GM08714 (cell line): ENCODE measurements at regions not wholly inside any gene's neighbourhood (a gene's known extent, or its start where the extent isn't known, plus 50 kb on each side); places are given as distances from the start of the nearest gene placed in this dataset.
"Not testable (repeated sequence)": the region's sequence is repeated elsewhere in the genome, so short reads cannot be mapped to it uniquely, and the experiment has no call there.

Experiments
- H3K4me3 ChIP-seq: fragments of 200-500 bp; sonication (Bioruptor generic); 2 replicates; pipeline ENCODE4 v1.5.1; 2014; ENCODE audit warnings: mild to moderate bottlenecking, low read length, inconsistent platforms
- ZNF274 ChIP-seq: IDR thresholded peaks from 2 replicates; pipeline ENCODE4 v1.6.1; 2012; ENCODE audit warnings: mild to moderate bottlenecking, low read depth, low read length

DNA sequence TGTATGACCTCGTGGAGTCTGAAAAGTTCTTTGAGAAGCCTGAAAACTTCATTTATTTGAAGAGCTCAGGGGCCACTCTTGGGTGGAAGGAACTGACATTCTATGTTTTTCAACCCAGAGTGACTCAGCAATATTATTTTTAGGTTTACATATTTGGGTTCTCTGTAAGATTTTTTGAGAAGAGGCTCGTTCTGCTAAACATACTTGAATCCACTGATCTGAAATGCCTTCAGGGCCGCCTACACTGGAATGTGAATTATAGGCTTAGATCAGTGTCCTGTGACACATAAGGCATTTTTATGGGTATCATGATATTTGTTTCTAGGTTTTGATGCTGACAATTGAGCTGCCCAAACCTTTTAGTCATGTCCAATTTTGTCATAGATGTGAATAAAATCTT, 86.2 kb downstream of the PSAT1 start:
- no peak overlapping the region for H3K4me3 ChIP-seq
- TF ChIP-seq ZNF274 = no peak

DNA sequence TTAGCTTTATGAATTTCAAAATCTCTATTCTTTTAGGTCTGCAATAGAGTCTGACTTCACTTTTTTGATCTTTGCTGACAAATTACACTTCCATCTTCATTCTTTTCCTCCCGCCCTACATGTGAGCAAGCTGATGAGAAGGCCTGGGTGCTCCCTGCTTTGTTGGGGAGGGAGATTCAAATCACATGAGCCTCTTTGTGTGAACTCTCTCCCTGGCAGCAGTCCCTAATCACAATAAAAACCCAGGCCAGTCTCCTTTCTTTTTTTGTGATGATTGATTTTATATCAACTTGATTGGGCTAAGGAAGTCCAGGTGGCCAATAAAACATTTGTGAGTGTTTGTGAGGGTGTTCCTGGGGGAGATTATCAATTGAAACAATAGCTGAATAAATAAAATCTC, 89.4 kb downstream of the PSAT1 start:
- no peak overlapping the region for H3K4me3 ChIP-seq
- no peak for TF ChIP-seq ZNF274

DNA sequence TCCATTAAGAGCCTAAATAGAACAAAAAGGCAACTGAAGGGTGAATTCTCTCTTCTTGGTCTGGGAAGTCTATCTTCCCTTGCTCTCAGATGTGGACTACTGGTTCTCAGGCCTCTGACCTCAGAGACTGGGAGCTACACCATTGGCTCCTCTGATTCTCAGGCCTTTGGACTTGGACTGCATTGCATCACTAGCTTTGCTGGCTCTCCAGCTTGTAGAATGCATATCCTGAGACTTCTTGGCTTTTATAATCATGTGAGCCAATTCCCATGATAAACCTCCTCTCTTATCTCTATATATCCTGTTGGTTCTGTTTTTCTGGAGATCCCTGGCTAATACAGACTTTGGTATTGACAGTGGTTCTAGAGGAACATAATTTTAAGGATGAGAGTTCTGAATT, 89.8 kb downstream of the PSAT1 start:
- no peak for TF ChIP-seq ZNF274
- H3K4me3 ChIP-seq = no peak overlapping the region

DNA sequence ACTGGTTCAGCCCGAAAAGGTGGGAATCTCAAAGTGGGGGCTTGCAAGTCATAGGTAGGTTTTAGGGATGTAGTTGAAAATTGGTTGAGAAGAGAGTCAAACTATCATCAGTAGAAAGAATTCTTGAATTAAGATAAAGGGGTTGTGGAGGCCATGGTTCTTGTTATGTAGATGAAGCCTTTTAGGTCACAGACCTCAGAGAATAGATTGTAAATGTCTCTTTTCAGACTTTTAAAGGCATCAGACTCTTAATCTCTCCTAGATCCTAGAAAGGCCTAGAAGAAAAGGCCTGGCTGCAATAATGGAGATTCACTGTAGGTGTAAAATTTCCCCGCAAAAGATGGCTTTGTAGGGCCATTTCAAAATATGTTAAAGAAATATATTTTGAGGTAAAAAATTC, 96.4 kb downstream of the PSAT1 start:
- TF ChIP-seq ZNF274 = no peak
- H3K4me3 ChIP-seq = no peak overlapping the region

DNA sequence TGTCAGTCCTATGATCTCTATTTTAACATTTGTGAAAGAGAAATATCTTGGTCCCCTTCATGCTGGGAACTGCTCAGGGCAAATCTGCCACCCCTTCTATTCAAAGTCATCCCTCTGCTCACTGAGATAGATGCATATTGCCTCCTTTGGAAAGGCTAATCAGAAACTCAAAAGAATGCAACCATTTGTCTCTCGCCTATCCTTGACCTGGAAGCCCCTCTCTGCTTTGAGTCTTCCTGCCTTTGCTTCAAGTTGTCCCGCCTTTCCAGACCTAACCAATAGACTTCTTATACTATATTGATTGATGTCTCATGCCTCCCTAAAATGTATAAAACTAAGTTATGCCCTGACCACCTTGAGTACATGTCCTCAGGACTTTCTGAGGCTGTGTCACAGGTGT, 97.0 kb downstream of the PSAT1 start:
- H3K4me3 ChIP-seq = no peak overlapping the region
- no peak for TF ChIP-seq ZNF274

- TF ChIP-seq ZNF274 = no peak
- H3K4me3 ChIP-seq = no peak overlapping the region
Observed at GRCh38 chr9:78396087-78396486, 99.2 kb downstream of the PSAT1 start.

- no peak for TF ChIP-seq ZNF274
- no peak overlapping the region for H3K4me3 ChIP-seq
Observed at GRCh38 chr9:78397045-78397444, 100.1 kb downstream of the PSAT1 start.

DNA sequence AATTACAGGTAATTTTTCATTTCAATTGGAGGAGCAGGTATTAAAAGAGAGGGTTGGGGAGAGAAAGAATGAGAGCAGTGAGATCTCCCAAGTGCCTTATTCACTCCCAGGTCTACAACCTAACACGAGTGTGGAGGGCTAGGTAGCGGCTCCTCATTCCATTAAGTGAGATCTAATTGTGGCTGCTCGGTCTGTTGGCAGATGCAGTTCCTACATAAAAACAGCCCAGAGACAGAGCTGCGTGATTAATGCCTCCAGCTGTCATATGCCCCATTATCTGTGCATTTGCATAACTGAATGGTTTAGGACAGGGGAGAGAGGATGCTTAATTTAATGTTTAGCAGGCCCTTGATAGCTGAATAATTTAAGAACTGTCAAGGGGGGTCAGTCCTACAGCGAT, 100.5 kb downstream of the PSAT1 start:
- TF ChIP-seq ZNF274 = no peak

GRCh38 chr9:78399153-78399552, 102.2 kb downstream of the PSAT1 start:
- no peak for TF ChIP-seq ZNF274
- no peak overlapping the region for H3K4me3 ChIP-seq

More for the DNA sequence above, 100.5 kb downstream of the PSAT1 start:
- no peak overlapping the region for H3K4me3 ChIP-seq

DNA sequence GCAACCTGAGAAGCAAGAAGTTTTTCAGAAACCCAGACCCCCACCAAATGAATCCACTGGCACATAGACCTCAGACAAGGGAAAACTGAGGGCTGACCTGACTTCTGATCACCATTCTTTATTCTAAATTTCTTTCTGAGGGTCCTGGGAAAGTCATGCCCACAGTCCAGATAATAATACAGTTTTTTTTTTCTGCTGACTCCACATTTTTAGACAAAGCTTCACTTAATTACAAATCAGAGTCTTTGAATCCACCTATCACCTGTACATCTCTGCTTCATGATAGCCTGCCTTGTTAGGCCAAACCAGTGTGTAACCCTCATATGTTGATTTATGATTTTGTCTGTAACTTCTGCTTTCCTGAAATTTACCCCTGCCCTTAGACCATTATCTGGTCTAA, 103.6 kb downstream of the PSAT1 start:
- TF ChIP-seq ZNF274 = no peak
- no peak overlapping the region for H3K4me3 ChIP-seq

DNA sequence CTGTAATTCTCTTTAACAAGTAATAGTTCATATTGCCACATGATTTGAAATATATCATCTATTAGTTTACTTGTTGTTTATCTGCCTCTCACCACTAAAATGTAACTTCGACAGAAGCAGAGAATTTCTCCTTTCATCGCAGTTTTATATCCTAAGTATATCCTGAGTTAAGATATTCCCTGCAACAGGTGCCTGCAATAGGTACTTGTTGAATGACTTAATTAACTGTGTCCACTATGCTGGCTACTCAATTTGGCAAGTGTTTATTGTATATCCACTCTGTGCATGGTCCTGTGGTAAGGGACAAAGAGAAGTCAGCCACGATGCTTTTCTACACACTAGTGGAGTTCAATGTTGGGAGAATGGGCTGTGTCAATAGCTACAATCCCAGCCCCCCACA, 108.5 kb downstream of the PSAT1 start:
- no peak overlapping the region for H3K4me3 ChIP-seq
- TF ChIP-seq ZNF274 = no peak

- no peak overlapping the region for H3K4me3 ChIP-seq
- TF ChIP-seq ZNF274 = no peak
Observed at GRCh38 chr9:78406146-78406545, 109.2 kb downstream of the PSAT1 start.

DNA sequence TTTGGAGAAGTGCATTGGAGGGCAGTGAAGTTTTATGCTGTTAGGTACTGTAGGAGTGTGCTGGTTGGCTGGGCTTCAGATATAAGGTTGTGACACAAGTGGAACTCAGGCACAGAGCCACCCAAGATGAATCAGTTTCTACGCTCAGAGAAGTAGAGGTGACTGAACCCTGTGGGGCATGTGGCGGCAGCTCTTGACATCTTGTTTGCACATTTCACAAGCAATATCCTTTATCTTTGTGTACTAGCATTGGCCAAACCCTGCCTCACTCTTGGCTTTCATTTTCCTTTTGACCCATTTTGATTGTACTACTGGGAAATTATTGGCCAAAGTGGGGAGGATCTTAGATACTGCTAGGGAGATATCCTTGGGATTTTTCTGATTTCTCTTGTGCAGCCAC, 110.0 kb downstream of the PSAT1 start:
- no peak for TF ChIP-seq ZNF274
- H3K4me3 ChIP-seq = no peak overlapping the region

DNA sequence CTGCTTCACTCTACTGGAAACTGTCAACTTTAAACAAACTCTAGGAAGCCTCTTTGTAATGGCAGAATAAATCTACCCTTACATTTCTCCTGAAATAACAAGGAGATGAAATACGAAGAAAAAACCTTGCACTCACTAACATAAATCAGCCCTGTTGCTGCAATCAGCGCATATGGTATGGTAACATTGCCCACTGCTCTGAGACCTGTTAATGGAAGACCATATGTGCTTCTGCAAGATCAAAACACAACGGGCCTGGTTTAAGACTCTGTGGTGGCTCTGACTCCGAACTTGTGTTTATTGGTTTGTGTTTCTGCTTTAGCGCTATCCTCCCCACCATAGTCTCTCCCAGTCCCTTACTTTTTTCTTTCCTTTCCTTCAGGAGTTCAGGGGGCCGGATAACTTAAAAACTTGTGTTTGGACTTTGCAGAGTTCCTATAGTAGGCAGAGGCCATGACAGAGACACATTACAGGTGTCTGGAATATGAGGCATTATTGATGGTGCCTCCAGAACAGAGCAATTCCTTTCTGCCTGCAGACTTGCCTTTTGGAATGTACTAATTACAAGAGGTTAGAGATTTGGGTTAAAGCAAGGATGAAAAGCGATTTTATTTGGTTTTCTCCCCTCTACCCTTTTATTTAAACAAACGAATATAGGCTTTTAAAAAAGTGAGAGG, 110.8 kb downstream of the PSAT1 start:
- no peak for TF ChIP-seq ZNF274
- H3K4me3 ChIP-seq = no peak overlapping the region

- TF ChIP-seq ZNF274 = no peak
- no peak overlapping the region for H3K4me3 ChIP-seq
Observed at GRCh38 chr9:78408388-78408787, 111.5 kb downstream of the PSAT1 start.

- H3K4me3 ChIP-seq = not testable (repeated sequence)
Observed at GRCh38 chr9:78409928-78410510, 113.1 kb downstream of the PSAT1 start.

DNA sequence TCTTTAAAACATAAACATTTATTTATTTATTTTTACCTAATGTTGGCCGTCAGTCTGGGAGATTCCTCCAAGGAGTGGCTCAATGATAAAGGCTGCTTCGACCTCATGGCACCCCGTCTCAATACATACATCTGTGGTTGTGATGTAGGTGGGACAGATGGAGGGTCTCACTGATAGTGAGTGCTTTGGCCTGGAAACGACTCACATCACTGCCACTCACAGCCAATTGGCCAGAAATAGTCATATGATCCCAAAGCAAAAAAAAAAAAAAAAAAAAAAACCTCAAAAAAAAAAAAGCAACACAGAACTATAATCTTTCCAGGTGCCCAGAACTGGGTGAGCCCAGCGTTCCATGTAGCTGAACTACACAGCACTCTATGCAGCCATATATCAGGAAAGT, 125.4 kb downstream of the PSAT1 start:
- no peak for TF ChIP-seq ZNF274
- no peak overlapping the region for H3K4me3 ChIP-seq
